Thyroid gland (tissue), 4 donors: ENCODE measurements at regions not wholly inside any gene's neighbourhood (a gene's known extent, or its start where the extent isn't known, plus 50 kb on each side); places are given as distances from the start of the nearest gene placed in this dataset.
A peak's percentile ranks its signal among the peaks of the same experiment; 100 is the strongest.

Source experiments
- DNase-seq, 2 donors: peaks; one replicate each; pipeline ENCODE4 v3.0.0-alpha.2; 2019
- H3K27ac ChIP-seq, 3 donors: fragments of 200-600 bp; sonication (generic); 1 replicate in 2 of 3; 2 replicates in 1 of 3; pipeline ENCODE4 v1.5.1; 2016 to 2019; ENCODE audit warnings: mild to moderate bottlenecking in 1 of 3, moderate library complexity in 1 of 3
- H3K27me3 ChIP-seq: fragments of 200-600 bp; sonication (generic); one replicate; pipeline ENCODE4 v1.5.1; 2019
- H3K36me3 ChIP-seq, 2 donors: fragments of 200-600 bp; sonication (generic); one replicate each; pipeline ENCODE4 v1.5.1; 2016 to 2019
- H3K4me1 ChIP-seq, 2 donors: fragments of 200-600 bp; sonication (generic); one replicate each; pipeline ENCODE4 v1.5.1; 2017 to 2019
- H3K4me3 ChIP-seq, 3 donors: fragments of 200-600 bp; sonication (generic); replicated peaks in 1 of 3; 1 replicate in 2 of 3; 2 replicates in 1 of 3; pipeline ENCODE4 v1.5.1; 2016; ENCODE audit warnings: mild to moderate bottlenecking in 1 of 3
- H3K9me3 ChIP-seq: fragments of 200-600 bp; sonication (generic); one replicate; pipeline ENCODE4 v1.5.1; 2017
- CTCF ChIP-seq, 6 experiments: fragments of 200-600 bp in 3 of 6; fragments of 450-650 bp in 3 of 6; sonication (generic) in 3 of 6; IDR thresholded peaks; one replicate each; pipeline ENCODE4 v1.5.1; 2016 to 2019; ENCODE audit warnings: antibody characterized with exemption in 6 of 6, mild to moderate bottlenecking in 2 of 6, inconsistent platforms in 1 of 6, moderate library complexity in 1 of 6
- POLR2A ChIP-seq, 2 donors: fragments of 450-650 bp; IDR thresholded peaks; one replicate each; pipeline ENCODE4 v1.6.1; 2017; ENCODE audit warnings: antibody characterized with exemption in 2 of 2, mild to moderate bottlenecking in 2 of 2, moderate library complexity in 1 of 2
- WGBS, 2 donors: methylation state at CpG; one replicate each; pipeline ENCODE4 v1.1.5; 2017; 5-methylcytosine and 5-hydroxymethylcytosine counted together
- intact Hi-C: fragments of 100-400 bp; cut with DNase I; formaldehyde crosslinking; loops from one replicate; pipeline ENCODE4 v1.15.1; 2023

- DNase-seq = peak; percentile 81 to 82
- WGBS, 2 donors = 35 to 36% methylated on average over 12 to 16 of the region's 18 CpGs
- peak overlapping the region in 1 of 3 donors; percentile 3 for H3K27ac ChIP-seq
- peaks cover 17 to 36% of the 10 kb centered on the region in 2 donors for H3K36me3 ChIP-seq
- no peaks in the 10 kb centered on the region for H3K27me3 ChIP-seq
- TF ChIP-seq CTCF (IDR thresholded peaks at IDR 0.05) = peak; percentile 93 to 99 (median 98)
- TF ChIP-seq POLR2A (IDR thresholded peaks at IDR 0.05) = no peak
- intact Hi-C loops = loop anchor here (2.0 to 10.0 kb wide), 4 partner anchors 68 to 400 kb away; no protein-coding TSS in a partner anchor
- H3K4me3 ChIP-seq = no peak overlapping the region
- H3K9me3 ChIP-seq = no peaks in the 10 kb centered on the region
- H3K4me1 ChIP-seq = peaks cover 8 to 14% of the 10 kb centered on the region in 2 donors
Measured at GRCh38 chr17:77494664-77495435, 354.1 kb downstream of the SEC14L1 start.

GRCh38 chr17:77495575-77495974, 354.8 kb downstream of the SEC14L1 start:
- no peaks in the 10 kb centered on the region for H3K27me3 ChIP-seq
- 71 to 83% methylated on average over 11 of the region's 11 CpGs for WGBS, 2 donors
- H3K9me3 ChIP-seq = no peaks in the 10 kb centered on the region
- no peak for TF ChIP-seq CTCF (IDR thresholded peaks at IDR 0.05)
- TF ChIP-seq POLR2A (IDR thresholded peaks at IDR 0.05) = no peak
- peaks cover 15 to 33% of the 10 kb centered on the region in 2 donors for H3K36me3 ChIP-seq
- H3K27ac ChIP-seq = no peak overlapping the region
- peak in 1 of 2 donors; percentile 41 for DNase-seq
- intact Hi-C loops = loop anchor here (2.0 to 10.0 kb wide), 4 partner anchors 69 to 401 kb away; no protein-coding TSS in a partner anchor
- no peak overlapping the region for H3K4me3 ChIP-seq
- H3K4me1 ChIP-seq = peaks cover 3 to 6% of the 10 kb centered on the region in 2 donors

- peaks cover 3 to 4% of the 10 kb centered on the region in 2 donors for H3K4me1 ChIP-seq
- no peak for TF ChIP-seq CTCF (IDR thresholded peaks at IDR 0.05)
- TF ChIP-seq POLR2A (IDR thresholded peaks at IDR 0.05) = no peak
- H3K9me3 ChIP-seq = no peaks in the 10 kb centered on the region
- 84 to 92% methylated on average over 10 to 12 of the region's 12 CpGs for WGBS, 2 donors
- no peak overlapping the region for H3K4me3 ChIP-seq
- DNase-seq = no peak
- no peak overlapping the region for H3K27ac ChIP-seq
- intact Hi-C loops = loop anchor here (10.0 kb wide), 2 partner anchors 222 to 402 kb away; no protein-coding TSS in a partner anchor
- no peaks in the 10 kb centered on the region for H3K27me3 ChIP-seq
- peaks cover 8 to 26% of the 10 kb centered on the region in 2 donors for H3K36me3 ChIP-seq
Measured at GRCh38 chr17:77496401-77496801, 355.6 kb downstream of the SEC14L1 start.

- peaks cover 8 to 22% of the 10 kb centered on the region in 2 donors for H3K36me3 ChIP-seq
Measured at GRCh38 chr17:77496831-77497577, 356.2 kb downstream of the SEC14L1 start.

More at GRCh38 chr17:77496831-77497577, 356.2 kb downstream of the SEC14L1 start:
- H3K4me1 ChIP-seq = peaks cover 3 to 4% of the 10 kb centered on the region in 2 donors
- no peak for DNase-seq
- H3K4me3 ChIP-seq = no peak overlapping the region
- no peaks in the 10 kb centered on the region for H3K27me3 ChIP-seq
- H3K9me3 ChIP-seq = no peaks in the 10 kb centered on the region
- TF ChIP-seq POLR2A (IDR thresholded peaks at IDR 0.05) = no peak
- no peak for TF ChIP-seq CTCF (IDR thresholded peaks at IDR 0.05)
- WGBS, 2 donors = 94 to 97% methylated on average over 5 to 9 of the region's 9 CpGs
- H3K27ac ChIP-seq = no peak overlapping the region
- intact Hi-C loops = loop anchor here (10.0 kb wide), 2 partner anchors 222 to 402 kb away; no protein-coding TSS in a partner anchor
